OCI-LY1 (cell line): ENCODE measurements at regions not wholly inside any gene's neighbourhood (a gene's known extent, or its start where the extent isn't known, plus 50 kb on each side); places are given as distances from the start of the nearest gene placed in this dataset.

Experiments used
- H2AFZ ChIP-seq: fragments of 200-600 bp; sonication (generic), shearing (Covaris generic); 2 replicates; pipeline ENCODE4 v1.6.0; 2014; ENCODE audit warnings: antibody characterized with exemption, mild to moderate bottlenecking, low read length
- H3F3A ChIP-seq: fragments of 200-600 bp; sonication (generic), shearing (Covaris generic); 2 replicates; pipeline ENCODE4 v1.6.0; 2014; ENCODE audit warnings: mild to moderate bottlenecking, antibody characterized with exemption, low read length, moderate library complexity; ENCODE audit not compliant: insufficient read depth
- H3K27ac ChIP-seq: fragments of 200-600 bp; sonication (generic); 2 replicates; pipeline ENCODE4 v1.5.1; 2014; ENCODE audit warnings: low read length, mixed run types, mild to moderate bottlenecking, low read depth; ENCODE audit not compliant: poor library complexity, severe bottlenecking
- H3K27me3 ChIP-seq: fragments of 200-600 bp; sonication (generic); 2 replicates; pipeline ENCODE4 v1.6.0; 2014; ENCODE audit warnings: antibody characterized with exemption, mild to moderate bottlenecking, low read length, moderate library complexity; ENCODE audit not compliant: insufficient read depth
- H3K36me3 ChIP-seq: fragments of 200-600 bp; sonication (generic); 2 replicates; pipeline ENCODE4 v1.6.1; 2014; ENCODE audit warnings: mild to moderate bottlenecking, antibody characterized with exemption, low read length, moderate library complexity, mixed read lengths; ENCODE audit not compliant: insufficient read depth
- H3K4me1 ChIP-seq: fragments of 200-600 bp; sonication (generic); 2 replicates; pipeline ENCODE4 v1.5.1; 2014; ENCODE audit warnings: mild to moderate bottlenecking, low read length, moderate library complexity; ENCODE audit not compliant: insufficient read depth, severe bottlenecking
- H3K4me2 ChIP-seq: fragments of 200-600 bp; sonication (generic), shearing (Covaris generic); 2 replicates; pipeline ENCODE4 v1.6.1; 2014; ENCODE audit warnings: low read length
- H3K4me3 ChIP-seq: fragments of 200-600 bp; sonication (generic); 2 replicates; pipeline ENCODE4 v1.5.1; 2014; ENCODE audit warnings: low read length, low read depth, mild to moderate bottlenecking, mixed read lengths; ENCODE audit not compliant: poor library complexity, severe bottlenecking
- H3K79me2 ChIP-seq: fragments of 200-600 bp; shearing (Covaris generic); 2 replicates; pipeline ENCODE4 v1.6.1; 2016; ENCODE audit warnings: mixed run types, low read length, mixed read lengths; ENCODE audit not compliant: insufficient read depth
- H3K9ac ChIP-seq: fragments of 200-600 bp; sonication (generic), shearing (Covaris generic); 2 replicates; pipeline ENCODE4 v1.6.1; 2014; ENCODE audit warnings: mild to moderate bottlenecking, low read length, mixed read lengths
- H3K9me2 ChIP-seq: fragments of 200-600 bp; sonication (generic), shearing (Covaris generic); 2 replicates; pipeline ENCODE4 v1.6.1; 2014; ENCODE audit warnings: low read depth, mild to moderate bottlenecking, low read length, mixed read lengths
- H3K9me3 ChIP-seq: fragments of 200-600 bp; shearing (Covaris generic); 2 replicates; pipeline ENCODE4 v1.6.1; 2014; ENCODE audit warnings: low read length, mixed read lengths
- H4K20me1 ChIP-seq: fragments of 200-600 bp; sonication (generic), shearing (Covaris generic); 2 replicates; pipeline ENCODE4 v1.6.0; 2016; ENCODE audit warnings: mild to moderate bottlenecking, low read length; ENCODE audit not compliant: insufficient read depth
- CTCF ChIP-seq: fragments of 200-600 bp; sonication (generic), shearing (Covaris generic); IDR thresholded peaks from 2 replicates; pipeline ENCODE4 v1.5.1; 2017; ENCODE audit warnings: mild to moderate bottlenecking, antibody characterized with exemption, low read length, moderate library complexity, mixed read lengths
- EZH2 ChIP-seq: fragments of 200-600 bp; sonication (generic), shearing (Covaris generic); IDR thresholded peaks from 2 replicates; pipeline ENCODE4 v1.8.0; 2017; ENCODE audit warnings: borderline replicate concordance, mixed run types, mild to moderate bottlenecking, antibody characterized with exemption, low read length, moderate library complexity, mixed read lengths

- Histone ChIP-seq H3K9me3 (no peaks in the 10 kb centered on the region), H4K20me1 (no peaks in the 10 kb centered on the region), H3K4me2 (no peak overlapping the region), H3K4me1 (no peaks in the 10 kb centered on the region), H2AFZ (no peak overlapping the region), H3F3A (no peaks in the 10 kb centered on the region), H3K27ac (no peak overlapping the region), H3K36me3 (no peaks in the 10 kb centered on the region), H3K79me2 (no peaks in the 10 kb centered on the region), H3K9ac (no peak overlapping the region), H3K4me3 (no peak overlapping the region), H3K27me3 (no peaks in the 10 kb centered on the region), H3K9me2 (no peaks in the 10 kb centered on the region)
- TF ChIP-seq CTCF (no peak), EZH2 (no peak)
These were observed 957.2 kb downstream of the FSTL5 start for GRCh38 chr4:161206528-161207080.

GRCh38 chr4:161203865-161204264 is 959.9 kb downstream of the FSTL5 start:
- Histone ChIP-seq H3K4me2 (no peak overlapping the region), H3K27ac (no peak overlapping the region), H3F3A (no peaks in the 10 kb centered on the region), H3K9me2 (no peaks in the 10 kb centered on the region), H4K20me1 (no peaks in the 10 kb centered on the region), H3K36me3 (no peaks in the 10 kb centered on the region), H3K27me3 (no peaks in the 10 kb centered on the region), H2AFZ (no peak overlapping the region), H3K9ac (no peak overlapping the region), H3K4me1 (no peaks in the 10 kb centered on the region), H3K4me3 (no peak overlapping the region), H3K9me3 (no peaks in the 10 kb centered on the region), H3K79me2 (no peaks in the 10 kb centered on the region)
- TF ChIP-seq CTCF (no peak), EZH2 (no peak)

- no peak overlapping the region for H2AFZ ChIP-seq
- H3K36me3 ChIP-seq: no peaks in the 10 kb centered on the region
- H3K4me1 ChIP-seq: no peaks in the 10 kb centered on the region
- no peak overlapping the region for H3K4me2 ChIP-seq
- no peak overlapping the region for H3K9ac ChIP-seq
- no peaks in the 10 kb centered on the region for H4K20me1 ChIP-seq
- H3K27me3 ChIP-seq: no peaks in the 10 kb centered on the region
- no peak overlapping the region for H3K27ac ChIP-seq
- H3K9me2 ChIP-seq: no peaks in the 10 kb centered on the region
- TF ChIP-seq EZH2 (no peak), CTCF (no peak)
- H3K79me2 ChIP-seq: no peaks in the 10 kb centered on the region
- no peaks in the 10 kb centered on the region for H3F3A ChIP-seq
- H3K4me3 ChIP-seq: no peak overlapping the region
- no peaks in the 10 kb centered on the region for H3K9me3 ChIP-seq
These were observed 965.9 kb downstream of the FSTL5 start for GRCh38 chr4:161197912-161198311.
